ENCODE measurements at regions not wholly inside any gene's neighbourhood (a gene's known extent, or its start where the extent isn't known, plus 50 kb on each side); places are given as distances from the start of the nearest gene placed in this dataset.

GRCh38 chr2:71926089-71926447, 221.6 kb downstream of the CYP26B1 start:
- TF ChIP-seq CTCF (IDR thresholded peaks at IDR 0.05): no peak
- no peak for TF ChIP-seq POLR2A (IDR thresholded peaks at IDR 0.05)
